HL-60 (cell line): ENCODE measurements at regions not wholly inside any gene's neighbourhood (a gene's known extent, or its start where the extent isn't known, plus 50 kb on each side); places are given as distances from the start of the nearest gene placed in this dataset.

Experiments
- POLR2AphosphoS5 ChIP-seq: IDR thresholded peaks from 2 replicates; pipeline ENCODE4 v1.6.1; 2012; ENCODE audit warnings: low read depth
- TF ChIP-seq, protein P1 (sequence below): IDR thresholded peaks from one replicate; pipeline ENCODE4 v1.5.1; 2011; ENCODE audit warnings: low read length, control low read depth, inconsistent platforms; ENCODE audit not compliant: insufficient read depth
- TF ChIP-seq, protein P2 (sequence below): IDR thresholded peaks from 2 replicates; pipeline ENCODE4 v1.6.1; 2012; ENCODE audit warnings: low read depth; ENCODE audit not compliant: insufficient replicate concordance

DNA sequence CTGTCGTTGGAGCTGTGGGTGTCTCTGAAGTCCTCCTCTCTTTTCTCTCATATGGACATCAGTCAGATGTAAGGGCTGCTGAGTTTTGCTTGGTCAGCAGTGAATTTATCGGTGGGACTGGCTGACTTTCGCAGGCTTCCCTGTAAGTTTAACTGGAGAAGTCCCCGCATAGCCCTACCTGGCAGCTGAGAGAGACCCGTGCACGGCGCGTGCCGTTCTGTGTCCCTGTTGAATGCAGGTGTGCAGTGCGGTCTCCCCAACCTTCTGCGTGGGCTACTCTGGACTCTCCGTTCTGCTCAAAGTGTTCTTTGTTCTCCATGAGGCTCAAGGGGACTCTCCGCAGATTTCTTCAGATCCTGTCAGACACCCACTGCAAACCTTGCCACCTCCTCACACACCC, 252.9 kb downstream of the COL4A1 start:
- TF ChIP-seq, protein P1, sequence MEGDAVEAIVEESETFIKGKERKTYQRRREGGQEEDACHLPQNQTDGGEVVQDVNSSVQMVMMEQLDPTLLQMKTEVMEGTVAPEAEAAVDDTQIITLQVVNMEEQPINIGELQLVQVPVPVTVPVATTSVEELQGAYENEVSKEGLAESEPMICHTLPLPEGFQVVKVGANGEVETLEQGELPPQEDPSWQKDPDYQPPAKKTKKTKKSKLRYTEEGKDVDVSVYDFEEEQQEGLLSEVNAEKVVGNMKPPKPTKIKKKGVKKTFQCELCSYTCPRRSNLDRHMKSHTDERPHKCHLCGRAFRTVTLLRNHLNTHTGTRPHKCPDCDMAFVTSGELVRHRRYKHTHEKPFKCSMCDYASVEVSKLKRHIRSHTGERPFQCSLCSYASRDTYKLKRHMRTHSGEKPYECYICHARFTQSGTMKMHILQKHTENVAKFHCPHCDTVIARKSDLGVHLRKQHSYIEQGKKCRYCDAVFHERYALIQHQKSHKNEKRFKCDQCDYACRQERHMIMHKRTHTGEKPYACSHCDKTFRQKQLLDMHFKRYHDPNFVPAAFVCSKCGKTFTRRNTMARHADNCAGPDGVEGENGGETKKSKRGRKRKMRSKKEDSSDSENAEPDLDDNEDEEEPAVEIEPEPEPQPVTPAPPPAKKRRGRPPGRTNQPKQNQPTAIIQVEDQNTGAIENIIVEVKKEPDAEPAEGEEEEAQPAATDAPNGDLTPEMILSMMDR = no peak
- no peak for TF ChIP-seq POLR2AphosphoS5
- TF ChIP-seq, protein P2, sequence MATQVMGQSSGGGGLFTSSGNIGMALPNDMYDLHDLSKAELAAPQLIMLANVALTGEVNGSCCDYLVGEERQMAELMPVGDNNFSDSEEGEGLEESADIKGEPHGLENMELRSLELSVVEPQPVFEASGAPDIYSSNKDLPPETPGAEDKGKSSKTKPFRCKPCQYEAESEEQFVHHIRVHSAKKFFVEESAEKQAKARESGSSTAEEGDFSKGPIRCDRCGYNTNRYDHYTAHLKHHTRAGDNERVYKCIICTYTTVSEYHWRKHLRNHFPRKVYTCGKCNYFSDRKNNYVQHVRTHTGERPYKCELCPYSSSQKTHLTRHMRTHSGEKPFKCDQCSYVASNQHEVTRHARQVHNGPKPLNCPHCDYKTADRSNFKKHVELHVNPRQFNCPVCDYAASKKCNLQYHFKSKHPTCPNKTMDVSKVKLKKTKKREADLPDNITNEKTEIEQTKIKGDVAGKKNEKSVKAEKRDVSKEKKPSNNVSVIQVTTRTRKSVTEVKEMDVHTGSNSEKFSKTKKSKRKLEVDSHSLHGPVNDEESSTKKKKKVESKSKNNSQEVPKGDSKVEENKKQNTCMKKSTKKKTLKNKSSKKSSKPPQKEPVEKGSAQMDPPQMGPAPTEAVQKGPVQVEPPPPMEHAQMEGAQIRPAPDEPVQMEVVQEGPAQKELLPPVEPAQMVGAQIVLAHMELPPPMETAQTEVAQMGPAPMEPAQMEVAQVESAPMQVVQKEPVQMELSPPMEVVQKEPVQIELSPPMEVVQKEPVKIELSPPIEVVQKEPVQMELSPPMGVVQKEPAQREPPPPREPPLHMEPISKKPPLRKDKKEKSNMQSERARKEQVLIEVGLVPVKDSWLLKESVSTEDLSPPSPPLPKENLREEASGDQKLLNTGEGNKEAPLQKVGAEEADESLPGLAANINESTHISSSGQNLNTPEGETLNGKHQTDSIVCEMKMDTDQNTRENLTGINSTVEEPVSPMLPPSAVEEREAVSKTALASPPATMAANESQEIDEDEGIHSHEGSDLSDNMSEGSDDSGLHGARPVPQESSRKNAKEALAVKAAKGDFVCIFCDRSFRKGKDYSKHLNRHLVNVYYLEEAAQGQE = no peak
